GM18517 (cell line): ENCODE measurements at regions not wholly inside any gene's neighbourhood (a gene's known extent, or its start where the extent isn't known, plus 50 kb on each side); places are given as distances from the start of the nearest gene placed in this dataset.

ENCODE experiments used
- ATAC-seq: cut with Tn5 transposase; IDR thresholded peaks from one replicate; pipeline ENCODE4 v1.9.1; 2021; ENCODE audit warnings: mild to moderate bottlenecking, moderate library complexity; ENCODE audit not compliant: unreplicated experiment

DNA sequence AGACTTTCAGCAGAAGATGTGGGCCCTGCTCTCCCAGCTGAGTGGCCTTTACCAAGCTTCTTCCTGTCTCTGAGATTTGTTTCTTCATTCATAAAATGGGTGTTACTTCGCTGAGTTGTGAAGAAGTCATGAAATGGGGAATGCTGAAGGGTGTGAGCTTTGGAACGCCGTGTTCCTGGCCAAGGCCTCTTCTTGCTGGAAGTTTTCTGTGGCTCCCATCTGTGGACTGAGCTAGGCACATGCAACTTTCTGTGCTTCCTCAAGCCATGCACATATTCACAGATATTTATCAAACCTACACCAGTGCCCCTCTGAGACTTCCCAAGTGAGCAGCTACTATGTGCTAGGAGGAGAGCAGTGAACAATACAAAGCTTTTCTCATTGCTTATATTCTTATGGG lies 106.3 kb upstream of the JUN start:
- ATAC-seq = no peak

GRCh38 chr1:58890609-58891008 lies 106.8 kb upstream of the JUN start:
- no peak for ATAC-seq

- ATAC-seq = no peak
Measured at GRCh38 chr1:58891347-58891746, 107.5 kb upstream of the JUN start.

- ATAC-seq = no peak
Measured at GRCh38 chr1:58893257-58893869, 109.5 kb upstream of the JUN start.

DNA sequence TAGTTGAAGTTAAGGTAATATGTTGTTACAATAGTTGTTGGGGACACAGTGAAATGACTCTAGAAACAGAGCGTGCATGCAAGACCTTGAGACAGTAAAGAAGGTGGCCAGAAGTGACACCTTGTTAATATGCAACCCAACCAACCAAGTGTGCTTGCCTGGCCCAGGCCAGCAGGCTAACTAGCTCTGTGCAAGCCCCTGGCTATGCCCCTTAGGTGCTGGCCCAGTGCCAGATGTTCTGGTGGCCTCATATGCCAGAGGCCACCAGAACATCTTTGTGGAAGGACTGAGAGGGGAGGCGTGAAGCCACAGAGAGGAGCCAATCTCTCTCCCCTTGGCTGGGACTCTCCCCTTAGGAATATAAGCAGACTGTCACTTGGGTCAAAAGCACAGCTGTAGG lies 111.2 kb upstream of the JUN start:
- ATAC-seq = no peak

DNA sequence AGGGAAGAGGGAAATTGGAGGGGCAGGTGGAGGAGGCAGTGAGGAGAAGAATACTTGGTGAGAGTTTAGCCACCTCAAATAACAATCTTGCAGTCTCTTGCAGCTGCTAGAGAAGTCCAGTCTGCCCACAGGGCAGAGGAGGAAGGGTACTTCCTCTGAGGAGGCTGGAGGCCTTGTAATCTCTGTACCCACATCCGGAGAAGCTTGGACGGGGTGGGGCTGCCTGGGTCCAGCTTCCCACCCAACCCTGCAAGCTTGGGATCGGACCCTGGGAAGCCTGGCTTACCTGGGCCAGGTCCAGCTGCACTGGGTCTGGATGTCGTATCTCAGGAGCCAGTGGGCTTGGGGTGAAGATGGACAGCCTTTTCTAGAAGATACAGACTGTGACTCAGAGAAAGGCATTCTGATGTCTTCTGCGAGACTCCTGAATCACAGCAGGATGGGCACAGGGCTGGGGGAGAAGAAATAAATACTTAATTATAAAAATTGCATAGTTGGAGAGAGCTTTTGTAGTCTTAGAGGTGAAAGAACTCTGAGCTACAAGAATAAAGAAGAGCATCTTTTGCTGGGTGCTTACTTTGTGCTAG lies 111.8 kb upstream of the JUN start:
- no peak for ATAC-seq

DNA sequence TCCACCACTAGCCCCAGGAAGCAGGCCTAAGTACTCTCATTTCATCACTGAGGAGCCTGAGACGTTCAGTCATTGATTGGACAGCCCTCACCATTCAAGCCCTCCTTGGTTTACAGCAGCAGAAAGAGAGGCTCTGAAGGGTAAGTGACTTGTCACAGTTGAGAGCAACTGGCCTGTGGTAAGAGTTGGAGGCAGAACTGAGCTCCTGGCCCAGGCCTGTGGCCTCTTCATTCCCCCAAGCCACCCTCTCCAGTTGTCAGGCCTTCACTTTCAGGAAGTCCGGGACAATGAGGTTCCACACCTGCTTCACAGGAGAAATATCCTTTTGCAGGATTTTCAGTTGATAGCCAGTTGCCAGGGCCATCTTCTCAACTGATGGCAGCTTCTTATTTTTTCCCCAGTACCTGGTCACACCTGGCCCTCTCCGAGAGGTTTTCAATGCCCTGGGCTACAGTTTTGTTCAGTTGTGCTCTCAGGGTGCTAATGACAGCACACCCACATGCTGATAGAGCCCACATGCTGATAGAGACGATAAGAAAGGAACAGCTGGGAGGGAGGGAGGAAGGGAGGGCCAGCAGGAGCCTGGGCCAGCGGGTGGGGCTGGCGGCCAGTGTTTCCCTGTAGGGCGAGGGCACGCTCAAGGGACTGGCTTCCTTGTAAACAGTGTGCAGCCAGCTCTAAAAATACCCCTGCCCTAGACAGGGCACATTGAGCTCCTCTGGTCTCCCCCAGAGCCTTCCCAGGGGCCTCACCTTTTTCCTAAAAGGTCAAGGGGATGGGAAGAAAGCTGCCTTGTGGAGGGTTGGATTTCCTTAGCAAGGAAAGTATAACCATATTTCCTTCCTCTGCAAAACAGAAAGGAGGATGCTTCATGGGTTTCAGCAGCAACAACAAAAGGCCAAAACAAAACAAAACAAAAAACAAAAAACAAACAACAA lies 112.7 kb upstream of the JUN start:
- ATAC-seq = no peak

GRCh38 chr1:58898739-58899586 lies 115.1 kb upstream of the JUN start:
- no peak for ATAC-seq

DNA sequence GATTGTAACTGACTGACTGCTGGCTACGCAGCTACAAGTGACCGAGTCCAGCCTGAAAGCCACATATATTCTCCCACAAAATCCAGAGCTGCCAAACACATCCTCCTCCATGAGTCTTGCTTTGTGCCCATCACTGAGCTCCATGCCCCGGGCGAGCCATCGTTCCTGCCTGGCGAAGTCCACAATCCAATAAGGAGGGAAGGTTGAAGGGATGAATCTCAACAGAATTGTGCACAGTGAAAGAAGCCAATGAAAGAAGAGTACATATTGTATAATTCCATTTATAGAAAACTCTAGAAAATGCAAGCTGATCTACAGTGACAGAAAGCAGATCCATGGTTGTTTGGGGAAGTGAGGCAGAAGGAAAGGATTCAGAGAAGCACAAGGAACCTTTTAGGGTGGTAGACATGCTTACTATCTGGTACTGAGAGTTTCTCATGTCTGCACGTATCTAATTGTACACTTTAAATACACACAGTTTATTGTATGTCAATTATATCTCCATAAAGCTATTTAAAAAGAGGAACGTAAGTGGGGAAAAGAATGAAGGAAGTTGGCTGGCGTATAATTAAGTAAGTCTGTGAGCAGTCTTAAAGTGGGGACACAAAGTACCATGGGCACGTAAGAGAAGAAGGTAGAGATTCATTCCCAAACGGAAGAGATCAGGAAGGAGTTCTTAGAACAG lies 115.9 kb upstream of the JUN start:
- ATAC-seq = no peak

GRCh38 chr1:58900396-58900795 lies 116.5 kb upstream of the JUN start:
- no peak for ATAC-seq

GRCh38 chr1:58901008-58901407 lies 117.2 kb upstream of the JUN start:
- no peak for ATAC-seq

GRCh38 chr1:58902830-58903513 lies 119.1 kb upstream of the JUN start:
- ATAC-seq = no peak

- peak; percentile 84 for ATAC-seq
Measured at GRCh38 chr1:58903514-58904298, 119.9 kb upstream of the JUN start.

DNA sequence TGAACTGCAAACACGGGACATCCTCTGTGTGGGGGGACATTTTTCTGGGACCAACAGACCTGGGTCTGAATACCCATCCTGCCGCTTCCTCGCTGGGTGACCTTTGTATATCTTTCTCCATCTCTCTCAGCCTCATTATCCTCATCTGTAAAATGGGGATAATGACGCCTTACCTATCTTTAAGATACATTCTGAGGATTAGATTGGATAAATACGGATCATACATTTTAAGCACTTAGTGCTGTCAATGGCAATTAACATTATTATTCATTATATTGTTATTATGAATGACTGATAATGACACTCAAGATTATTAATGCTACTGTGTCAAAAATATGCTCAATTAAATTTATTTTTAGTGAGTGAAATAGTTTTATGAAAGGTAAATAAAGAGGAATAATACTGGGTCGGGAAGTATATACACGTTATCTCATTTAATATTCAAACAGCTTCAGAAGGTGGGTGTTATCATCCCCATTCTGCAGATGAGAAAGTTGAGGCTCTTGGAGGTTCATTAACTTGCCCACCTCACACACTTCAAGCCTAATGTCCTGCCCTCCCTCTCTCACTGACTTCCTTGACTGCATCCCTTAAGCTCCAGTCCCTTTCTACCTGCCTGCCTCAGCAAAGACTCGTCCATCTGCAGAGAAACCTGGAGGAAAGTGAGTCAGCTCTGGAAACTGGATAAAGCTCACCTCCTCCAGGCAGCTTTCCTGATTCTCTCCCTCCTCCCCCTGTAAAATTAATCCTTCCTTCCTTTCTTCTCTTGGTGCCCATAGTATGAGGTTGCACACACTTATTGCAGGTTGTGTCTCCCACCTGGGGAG lies 120.7 kb upstream of the JUN start:
- ATAC-seq = no peak

DNA sequence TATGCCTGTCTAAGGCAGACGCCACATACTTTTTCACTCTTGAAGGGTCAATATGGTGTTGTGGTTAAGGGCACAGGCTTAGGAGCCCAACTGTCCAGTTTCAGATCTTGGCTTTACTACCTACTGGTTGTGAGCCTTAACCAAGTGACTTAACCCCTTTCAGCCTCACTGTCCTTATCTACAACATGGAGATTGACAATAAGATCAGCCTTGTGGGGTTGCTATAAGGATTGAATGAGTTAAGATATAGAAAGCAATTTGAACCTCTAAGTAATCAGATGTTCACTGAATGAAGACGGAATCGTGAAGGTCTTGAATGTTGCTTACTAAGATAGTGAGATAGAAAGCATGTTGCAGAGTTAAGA lies 121.3 kb upstream of the JUN start:
- no peak for ATAC-seq

- ATAC-seq = no peak
Measured at GRCh38 chr1:58905628-58906221, 121.9 kb upstream of the JUN start.

DNA sequence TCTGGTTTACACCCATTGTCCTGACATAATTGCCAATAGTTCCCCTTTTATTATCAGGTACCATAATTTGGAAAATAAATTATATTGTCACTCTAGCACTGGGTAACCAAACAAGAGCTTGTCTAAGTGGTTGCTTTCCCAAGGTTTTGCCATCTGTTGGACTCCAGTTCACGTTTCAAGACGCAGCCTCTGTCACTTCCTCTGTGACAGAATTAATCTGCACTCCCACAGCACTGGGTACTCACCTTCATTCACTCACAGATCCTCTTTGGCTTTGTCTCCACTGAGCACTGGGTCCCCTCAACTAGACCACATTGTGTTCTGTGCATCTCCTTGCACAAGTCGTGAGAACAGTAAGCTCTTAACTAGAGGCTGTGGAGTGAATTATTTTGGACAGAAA lies 123.6 kb upstream of the JUN start:
- ATAC-seq = no peak
